ENCODE measurements at regions not wholly inside any gene's neighbourhood (a gene's known extent, or its start where the extent isn't known, plus 50 kb on each side); places are given as distances from the start of the nearest gene placed in this dataset.

- DNase-seq = no peak
Observed at GRCh38 chr18:4511166-4511565, 56.1 kb upstream of the DLGAP1 start.

- DNase-seq = peak; percentile 13
Observed at GRCh38 chr18:4510711-4511110, 55.6 kb upstream of the DLGAP1 start.

- DNase-seq = no peak
Observed at GRCh38 chr18:4510160-4510559, 55.1 kb upstream of the DLGAP1 start.
